ENCODE measurements at regions not wholly inside any gene's neighbourhood (a gene's known extent, or its start where the extent isn't known, plus 50 kb on each side); places are given as distances from the start of the nearest gene placed in this dataset.
A peak's percentile ranks its signal among the peaks of the same experiment; 100 is the strongest.

GRCh38 chr10:117638664-117639200, 96.2 kb downstream of the EMX2 start:
- no peak for DNase-seq (ENCODE audit: low spot score in 2 of 2)
- intact Hi-C loops (cut with DNase I; ENCODE audit: low total_unique reads): no loop called here
- 93% methylated on average over 1 of the region's 1 CpG for WGBS, 2 donors
- H3K4me3 ChIP-seq (ENCODE audit: low read depth, poor library complexity, severe bottlenecking): no peak overlapping the region
- TF ChIP-seq POLR2A (IDR thresholded peaks at IDR 0.05): no peak
- no peak for TF ChIP-seq CTCF (IDR thresholded peaks at IDR 0.05)

- H3K4me3 ChIP-seq (ENCODE audit: low read depth, poor library complexity, severe bottlenecking): no peak overlapping the region
- 67 to 69% methylated on average over 1 of the region's 1 CpG for WGBS, 2 donors
- no peak for DNase-seq (ENCODE audit: low spot score in 2 of 2)
- intact Hi-C loops (cut with DNase I; ENCODE audit: low total_unique reads): no loop called here
- no peak for TF ChIP-seq POLR2A (IDR thresholded peaks at IDR 0.05)
These were observed 97.9 kb downstream of the EMX2 start for GRCh38 chr10:117640406-117640805.

GRCh38 chr10:117646718-117647117, 104.2 kb downstream of the EMX2 start:
- peak in 1 of 2 donors; percentile 50 for DNase-seq (ENCODE audit: low spot score in 2 of 2)
- intact Hi-C loops (cut with DNase I; ENCODE audit: low total_unique reads): no loop called here
- H3K4me3 ChIP-seq (ENCODE audit: low read depth, poor library complexity, severe bottlenecking): no peak overlapping the region
- no peak for TF ChIP-seq CTCF (IDR thresholded peaks at IDR 0.05)
- 78 to 82% methylated on average over 5 of the region's 5 CpGs for WGBS, 2 donors

- WGBS, 2 donors: 53 to 54% methylated on average over 6 of the region's 6 CpGs
- DNase-seq (ENCODE audit: low spot score in 2 of 2): no peak
- intact Hi-C loops (cut with DNase I; ENCODE audit: low total_unique reads): no loop called here
- H3K4me3 ChIP-seq (ENCODE audit: low read depth, poor library complexity, severe bottlenecking): no peak overlapping the region
- TF ChIP-seq POLR2A (IDR thresholded peaks at IDR 0.05) (no peak), CTCF (IDR thresholded peaks at IDR 0.05) (no peak)
These were observed 104.8 kb downstream of the EMX2 start for GRCh38 chr10:117647306-117647705.

GRCh38 chr10:117651121-117651520, 108.6 kb downstream of the EMX2 start:
- DNase-seq (ENCODE audit: low spot score in 2 of 2): no peak
- WGBS, 2 donors: 79 to 87% methylated on average over 5 of the region's 5 CpGs
- no peak overlapping the region for H3K4me3 ChIP-seq (ENCODE audit: low read depth, poor library complexity, severe bottlenecking)
- intact Hi-C loops (cut with DNase I; ENCODE audit: low total_unique reads): no loop called here
- TF ChIP-seq POLR2A (IDR thresholded peaks at IDR 0.05) (no peak), CTCF (IDR thresholded peaks at IDR 0.05) (no peak)

GRCh38 chr10:117652228-117653169, 110.0 kb downstream of the EMX2 start:
- intact Hi-C loops (cut with DNase I; ENCODE audit: low total_unique reads): no loop called here
- no peak overlapping the region for H3K4me3 ChIP-seq (ENCODE audit: low read depth, poor library complexity, severe bottlenecking)
- TF ChIP-seq POLR2A (IDR thresholded peaks at IDR 0.05) (no peak), CTCF (IDR thresholded peaks at IDR 0.05) (no peak)
- 89 to 93% methylated on average over 3 of the region's 3 CpGs for WGBS, 2 donors
- no peak for DNase-seq (ENCODE audit: low spot score in 2 of 2)

Measured in lower leg skin (tissue), 4 donors.